Ishikawa (cell line): ENCODE measurements at regions not wholly inside any gene's neighbourhood (a gene's known extent, or its start where the extent isn't known, plus 50 kb on each side); places are given as distances from the start of the nearest gene placed in this dataset.

Experiments
- CEBPB ChIP-seq: IDR thresholded peaks from 2 replicates; pipeline ENCODE4 v1.6.1; 2012
- EP300 ChIP-seq: IDR thresholded peaks from 2 replicates; pipeline ENCODE4 v1.6.1; 2012; ENCODE audit warnings: borderline replicate concordance
- RAD21 ChIP-seq: IDR thresholded peaks from 2 replicates; pipeline ENCODE4 v1.6.1; 2012; ENCODE audit warnings: low read depth
- TAF1 ChIP-seq: IDR thresholded peaks from 2 replicates; pipeline ENCODE4 v1.6.1; 2012; ENCODE audit warnings: low read depth, mild to moderate bottlenecking

DNA sequence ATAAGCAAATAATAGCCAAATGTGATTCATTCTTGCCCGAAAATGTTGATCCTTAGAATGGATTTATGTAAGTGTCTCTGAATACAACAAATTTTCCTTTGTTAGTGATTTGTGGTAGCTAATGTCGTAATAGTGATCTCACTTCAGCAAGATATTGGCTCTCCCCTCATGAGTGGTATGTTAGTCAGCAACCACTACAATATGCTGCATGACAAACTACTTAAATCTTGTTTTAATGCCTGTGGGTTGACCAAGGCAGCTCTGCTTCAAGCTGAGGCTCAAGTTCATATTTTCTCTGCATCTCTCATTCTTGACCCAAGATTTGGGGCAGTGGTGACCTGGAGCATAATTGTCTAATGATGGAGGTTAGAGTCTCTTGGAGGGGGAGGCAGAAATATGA lies 49.8 kb upstream of the GALNT15 start:
- TF ChIP-seq TAF1, result no peak
- TF ChIP-seq CEBPB, result no peak
- no peak for TF ChIP-seq EP300
- TF ChIP-seq RAD21, result no peak
